Liver (tissue), 8 donors: ENCODE measurements at regions not wholly inside any gene's neighbourhood (a gene's known extent, or its start where the extent isn't known, plus 50 kb on each side); places are given as distances from the start of the nearest gene placed in this dataset.

Experiments used
- DNase-seq: peaks from one replicate; pipeline ENCODE4 v3.0.0-alpha.2; 2017; ENCODE audit warnings: low spot score
- H3K27ac ChIP-seq, 2 donors: one replicate each; pipeline ENCODE4 v1.7.0; 2013; ENCODE audit warnings: inconsistent platforms in 2 of 2, low read length in 2 of 2, control low read depth in 1 of 2, low read depth in 1 of 2, mild to moderate bottlenecking in 1 of 2
- H3K27me3 ChIP-seq, 4 donors: one replicate each; pipeline versions ENCODE4 v1.6.1 to v1.7.0; 2013; ENCODE audit warnings: low read length in 3 of 4, inconsistent platforms in 1 of 4, mild to moderate bottlenecking in 1 of 4, moderate library complexity in 1 of 4; ENCODE audit not compliant: control insufficient read depth in 4 of 4, insufficient read depth in 4 of 4
- H3K36me3 ChIP-seq, 4 donors: one replicate each; pipeline versions ENCODE4 v1.6.1 to v1.7.0; 2013; ENCODE audit warnings: low read length in 3 of 4, mild to moderate bottlenecking in 3 of 4, low read depth in 1 of 4, moderate library complexity in 1 of 4; ENCODE audit not compliant: control insufficient read depth in 4 of 4, insufficient read depth in 3 of 4
- H3K4me1 ChIP-seq, 4 donors: one replicate each; pipeline versions ENCODE4 v1.6.1 to v1.7.0; 2013; ENCODE audit warnings: low read length in 3 of 4, mild to moderate bottlenecking in 3 of 4, moderate library complexity in 1 of 4; ENCODE audit not compliant: control insufficient read depth in 4 of 4, insufficient read depth in 4 of 4
- H3K4me3 ChIP-seq, 3 donors: one replicate each; pipeline versions ENCODE4 v1.6.1 to v1.7.0; 2013; ENCODE audit warnings: low read length in 3 of 3, control low read depth in 1 of 3, low read depth in 1 of 3, mild to moderate bottlenecking in 1 of 3
- H3K9ac ChIP-seq, 2 donors: one replicate each; pipeline ENCODE4 v1.7.0; 2013; ENCODE audit warnings: low read length in 2 of 2, mild to moderate bottlenecking in 2 of 2, moderate library complexity in 2 of 2, control low read depth in 1 of 2, low read depth in 1 of 2
- H3K9me3 ChIP-seq, 4 donors: one replicate each; pipeline versions ENCODE4 v1.6.1 to v1.7.0; 2013; ENCODE audit warnings: low read length in 3 of 4; ENCODE audit not compliant: control insufficient read depth in 4 of 4
- CTCF ChIP-seq: fragments of 150-350 bp; IDR thresholded peaks from 2 replicates; pipeline ENCODE4 v1.5.1; 2017; ENCODE audit warnings: improper control_type of control experiment, low read depth, low read length; ENCODE audit not compliant: missing input control
- EGR1 ChIP-seq, 2 donors: IDR thresholded peaks; 2 replicates each; pipeline ENCODE4 v1.6.1; 2016 to 2018; ENCODE audit warnings: antibody characterized with exemption in 2 of 2, low read depth in 2 of 2
- FOXA2 ChIP-seq: IDR thresholded peaks from 2 replicates; pipeline ENCODE4 v1.6.1; 2016; ENCODE audit warnings: antibody characterized with exemption
- GABPA ChIP-seq, 2 donors: IDR thresholded peaks in 1 of 2; conservative IDR thresholded peaks in 1 of 2; 2 replicates each; pipeline ENCODE4 v1.6.1; 2016; ENCODE audit warnings: antibody characterized with exemption in 2 of 2, mild to moderate bottlenecking in 1 of 2, moderate library complexity in 1 of 2
- HNF4A ChIP-seq, 2 donors: conservative IDR thresholded peaks; 2 replicates each; pipeline ENCODE4 v1.6.1; 2016; ENCODE audit warnings: antibody characterized with exemption in 2 of 2, mild to moderate bottlenecking in 2 of 2
- HNF4G ChIP-seq: IDR thresholded peaks from 2 replicates; pipeline ENCODE4 v1.6.1; 2016; ENCODE audit warnings: antibody characterized with exemption
- JUND ChIP-seq, 2 donors: IDR thresholded peaks; 2 replicates each; pipeline ENCODE4 v1.6.1; 2016; ENCODE audit warnings: antibody characterized with exemption in 2 of 2
- MAX ChIP-seq: IDR thresholded peaks from 2 replicates; pipeline ENCODE4 v1.6.1; 2016; ENCODE audit warnings: antibody characterized with exemption
- NR2F2 ChIP-seq: IDR thresholded peaks from 2 replicates; pipeline ENCODE4 v1.6.1; 2016; ENCODE audit warnings: antibody characterized with exemption
- RAD21 ChIP-seq, 2 donors: IDR thresholded peaks; 2 replicates each; pipeline ENCODE4 v1.6.1; 2016; ENCODE audit warnings: antibody characterized with exemption in 2 of 2, mild to moderate bottlenecking in 2 of 2
- SP1 ChIP-seq: IDR thresholded peaks from 2 replicates; pipeline ENCODE4 v1.6.1; 2018; ENCODE audit warnings: antibody characterized with exemption, mild to moderate bottlenecking
- TAF1 ChIP-seq: conservative IDR thresholded peaks from 2 replicates; pipeline ENCODE4 v1.6.1; 2016; ENCODE audit warnings: antibody characterized with exemption, mild to moderate bottlenecking
- YY1 ChIP-seq: IDR thresholded peaks from 2 replicates; pipeline ENCODE4 v1.6.1; 2016; ENCODE audit warnings: antibody characterized with exemption, mild to moderate bottlenecking
- ZBTB33 ChIP-seq: IDR thresholded peaks from 2 replicates; pipeline ENCODE4 v1.6.1; 2016; ENCODE audit warnings: antibody characterized with exemption
- WGBS: extraction: QIAGEN DNeasy Blood & Tissue Kit; methylation state at CpG from one replicate; pipeline ENCODE4 v1.1.7; 2013; 5-methylcytosine and 5-hydroxymethylcytosine counted together
- donor health status: healthy.
- donor health status: healthy.
- donor health status: healthy.
- donor health status: healthy.
- donor health status: healthy.

- TF ChIP-seq HNF4A (conservative IDR thresholded peaks at IDR 0.05) (no peak), RAD21 (IDR thresholded peaks at IDR 0.05) (no peak), JUND (IDR thresholded peaks at IDR 0.05) (no peak), GABPA (IDR thresholded peaks at IDR 0.05 in 1 of 2, conservative IDR thresholded peaks at IDR 0.05 in 1 of 2) (no peak), TAF1 (no peak), EGR1 (IDR thresholded peaks at IDR 0.05; ENCODE audit: low read depth in 2 of 2) (no peak), FOXA2 (no peak), YY1 (no peak), MAX (no peak)
Observed at GRCh38 chr16:35525979-35526590, 2066.7 kb downstream of the TP53TG3F start (continued).

- TF ChIP-seq HNF4A (conservative IDR thresholded peaks at IDR 0.05) (no peak), YY1 (no peak), CTCF (no peak), NR2F2 (no peak), JUND (IDR thresholded peaks at IDR 0.05) (no peak), ZBTB33 (no peak), TAF1 (no peak), GABPA (IDR thresholded peaks at IDR 0.05 in 1 of 2, conservative IDR thresholded peaks at IDR 0.05 in 1 of 2) (no peak), HNF4G (no peak)
- WGBS: 73% methylated on average over 4 of the region's 4 CpGs
- Histone ChIP-seq H3K9ac (no peak overlapping the region), H3K27me3 (no peaks in the 10 kb centered on the region), H3K4me1 (no peaks in the 10 kb centered on the region), H3K27ac (no peak overlapping the region), H3K36me3 (no peaks in the 10 kb centered on the region), H3K4me3 (no peak overlapping the region), H3K9me3 (peaks cover 0 to 3% (median 1%) of the 10 kb centered on the region in 4 donors)
- DNase-seq: no peak
Observed at GRCh38 chr16:35532576-35532975, 2073.2 kb downstream of the TP53TG3F start.

GRCh38 chr16:35533683-35534082 is 2074.3 kb downstream of the TP53TG3F start:
- H3K36me3 ChIP-seq: no peaks in the 10 kb centered on the region
- DNase-seq: no peak
- 70% methylated on average over 2 of the region's 2 CpGs for WGBS
- H3K9ac ChIP-seq: no peak overlapping the region
- TF ChIP-seq HNF4A (conservative IDR thresholded peaks at IDR 0.05) (no peak), CTCF (no peak), SP1 (no peak)
- H3K27me3 ChIP-seq: no peaks in the 10 kb centered on the region
- no peak overlapping the region for H3K4me3 ChIP-seq
- no peak overlapping the region for H3K27ac ChIP-seq
- H3K4me1 ChIP-seq: no peaks in the 10 kb centered on the region
- H3K9me3 ChIP-seq: peaks cover 0 to 3% (median 1%) of the 10 kb centered on the region in 4 donors
